IMR-90 (cell line): ENCODE measurements at regions not wholly inside any gene's neighbourhood (a gene's known extent, or its start where the extent isn't known, plus 50 kb on each side); places are given as distances from the start of the nearest gene placed in this dataset.

Source experiments
- ATAC-seq: fragments of 200-7000 bp; cut with Tn5 transposase; 2 replicates; pipeline ENCODE4 v1.9.1; 2020; ENCODE audit warnings: low read depth, mild to moderate bottlenecking, moderate library complexity
- BruUV-seq: library from RNA; stranded (reverse); fragments of 400-500 nt; replicated peaks from 2 replicates; lab custom pipeline; 2021; lab: Mats Ljungman, UMichigan
- CTCF ChIA-PET: fragments of 300-600 bp; formaldehyde crosslinking; extraction: SDS; loops from one replicate; lab custom pipeline; 2021; ENCODE audit warnings: antibody characterized with exemption; lab: Yijun Ruan, JAX
- POLR2A ChIA-PET: fragments of 300-600 bp; sonication (Branson Sonifier 250); formaldehyde crosslinking; loops from one replicate; lab custom pipeline; 2022; ENCODE audit warnings: antibody characterized with exemption; ENCODE audit not compliant: unreplicated experiment; lab: Charles Lee
- DNase-seq: peaks from one replicate; pipeline ENCODE4 v3.0.0; 2013
- H2AFZ ChIP-seq: replicated peaks from 2 replicates; pipeline ENCODE3; 2013; ENCODE audit warnings: low read length, mild to moderate bottlenecking; ENCODE audit not compliant: poor library complexity
- H2AK5ac ChIP-seq: 2 replicates; pipeline ENCODE4 v1.6.1; 2013; ENCODE audit warnings: low read depth, low read length, inconsistent platforms
- H2AK9ac ChIP-seq: replicated peaks from 2 replicates; pipeline ENCODE3; 2013; ENCODE audit warnings: mild to moderate bottlenecking, low read depth, low read length, moderate library complexity; ENCODE audit not compliant: poor library complexity
- H2BK120ac ChIP-seq: 2 replicates; pipeline ENCODE4 v1.6.1; 2013; ENCODE audit warnings: low read depth, low read length, inconsistent platforms
- H2BK15ac ChIP-seq: 3 replicates; pipeline ENCODE4 v1.6.1; 2013; ENCODE audit warnings: low read depth, low read length, inconsistent platforms
- H2BK20ac ChIP-seq: 2 replicates; pipeline ENCODE4 v1.6.1; 2013; ENCODE audit warnings: low read depth, mild to moderate bottlenecking, inconsistent platforms, low read length, moderate library complexity
- H2BK5ac ChIP-seq: 2 replicates; pipeline ENCODE4 v1.6.1; 2013; ENCODE audit warnings: mild to moderate bottlenecking, low read depth, low read length, inconsistent platforms; ENCODE audit not compliant: poor library complexity, severe bottlenecking
- H3K14ac ChIP-seq: replicated peaks from 2 replicates; pipeline ENCODE4 v1.6.1; 2013; ENCODE audit warnings: low read depth, low read length, inconsistent platforms
- H3K18ac ChIP-seq: 2 replicates; pipeline ENCODE4 v1.6.1; 2013; ENCODE audit warnings: low read depth, low read length, control low read depth
- H3K23ac ChIP-seq: 2 replicates; pipeline ENCODE4 v1.6.1; 2013; ENCODE audit warnings: low read depth, low read length, inconsistent platforms
- H3K27ac ChIP-seq: 2 replicates; pipeline ENCODE4 v1.5.1; 2013; ENCODE audit warnings: mild to moderate bottlenecking, control low read depth, low read length; ENCODE audit not compliant: insufficient read depth
- H3K27me3 ChIP-seq: 2 replicates; pipeline ENCODE4 v1.6.1; 2013; ENCODE audit warnings: low read length; ENCODE audit not compliant: control insufficient read depth, insufficient read depth
- H3K36me3 ChIP-seq: 2 replicates; pipeline ENCODE4 v1.6.1; 2013; ENCODE audit warnings: low read length, mixed read lengths; ENCODE audit not compliant: control insufficient read depth, insufficient read depth
- H3K4ac ChIP-seq: 2 replicates; pipeline ENCODE4 v1.6.1; 2013; ENCODE audit warnings: low read depth, low read length, inconsistent platforms
- H3K4me1 ChIP-seq: 2 replicates; pipeline ENCODE4 v1.6.1; 2013; ENCODE audit warnings: low read length, mixed read lengths; ENCODE audit not compliant: control insufficient read depth, insufficient read depth
- H3K4me2 ChIP-seq: 2 replicates; pipeline ENCODE4 v1.6.1; 2013; ENCODE audit warnings: low read depth, mild to moderate bottlenecking, control low read depth, low read length, moderate library complexity
- H3K4me3 ChIP-seq: 2 replicates; pipeline ENCODE4 v1.5.1; 2013; ENCODE audit warnings: low read depth, mild to moderate bottlenecking, control low read depth, low read length, moderate library complexity; ENCODE audit not compliant: insufficient read depth
- H3K56ac ChIP-seq: 2 replicates; pipeline ENCODE4 v1.6.1; 2013; ENCODE audit warnings: low read length, inconsistent platforms; ENCODE audit not compliant: insufficient read depth; ENCODE audit errors: extremely low read depth
- H3K79me1 ChIP-seq, 2 experiments: 2 replicates each; pipeline ENCODE4 v1.6.1; 2013; ENCODE audit warnings: low read length in 2 of 2, inconsistent platforms in 1 of 2, low read depth in 1 of 2
- H3K9ac ChIP-seq: 2 replicates; pipeline ENCODE4 v1.6.1; 2013; ENCODE audit warnings: low read depth, low read length, control low read depth
- H3K9me1 ChIP-seq: 2 replicates; pipeline ENCODE4 v1.6.1; 2013; ENCODE audit warnings: low read length, inconsistent platforms; ENCODE audit not compliant: insufficient read depth
- H3K9me3 ChIP-seq: 2 replicates; pipeline ENCODE4 v1.6.1; 2013; ENCODE audit warnings: low read length; ENCODE audit not compliant: control insufficient read depth, insufficient read depth
- H4K20me1 ChIP-seq: 2 replicates; pipeline ENCODE4 v1.6.1; 2013; ENCODE audit warnings: low read length, inconsistent platforms; ENCODE audit not compliant: insufficient read depth
- H4K5ac ChIP-seq: 2 replicates; pipeline ENCODE4 v1.6.1; 2013; ENCODE audit warnings: mild to moderate bottlenecking, low read depth, low read length, control low read depth
- H4K8ac ChIP-seq, 2 experiments: 2 replicates each; pipeline ENCODE4 v1.6.1; 2013; ENCODE audit warnings: low read depth in 2 of 2, low read length in 2 of 2, control low read depth in 1 of 2, inconsistent platforms in 1 of 2
- H4K91ac ChIP-seq: 2 replicates; pipeline ENCODE4 v1.6.1; 2013; ENCODE audit warnings: low read depth, low read length, inconsistent platforms; ENCODE audit not compliant: insufficient read depth
- MAFK ChIP-seq: IDR thresholded peaks from 2 replicates; pipeline ENCODE4 v1.6.1; 2012; ENCODE audit warnings: low read depth, low read length, improper control_type of control experiment
- MAZ ChIP-seq: IDR thresholded peaks from 2 replicates; pipeline ENCODE4 v1.6.1; 2012; ENCODE audit warnings: low read depth, mild to moderate bottlenecking, low read length, improper control_type of control experiment, moderate library complexity, borderline replicate concordance
- WGBS, 2 experiments: methylation state at CpG; one replicate each; pipeline versions ENCODE4 v1.1.5 to v1.1.7; 2013; ENCODE audit warnings: missing lambda C conversion rate in 2 of 2; ENCODE audit not compliant: insufficient read length in 1 of 2; ENCODE audit errors: extremely low coverage in 2 of 2; 5-methylcytosine and 5-hydroxymethylcytosine counted together
- dilution Hi-C: fragments of 300-500 bp; cut with HindIII; formaldehyde crosslinking; loops from one replicate; pipeline ENCODE4 v1.14.3; 2018; ENCODE audit warnings: low sequenced_read_pairs; ENCODE audit not compliant: unreplicated experiment
- in situ Hi-C: fragments of 300-500 bp; cut with MboI; formaldehyde crosslinking; loops from 3 replicates; pipeline ENCODE4 v1.14.3; 2019; ENCODE audit warnings: low sequenced_read_pairs, inconsistent platforms, mixed read lengths
- intact Hi-C: fragments of 100-400 bp; cut with micrococcal nuclease; formaldehyde crosslinking; loops from 2 replicates; pipeline ENCODE4 v1.10.0; 2022

DNA sequence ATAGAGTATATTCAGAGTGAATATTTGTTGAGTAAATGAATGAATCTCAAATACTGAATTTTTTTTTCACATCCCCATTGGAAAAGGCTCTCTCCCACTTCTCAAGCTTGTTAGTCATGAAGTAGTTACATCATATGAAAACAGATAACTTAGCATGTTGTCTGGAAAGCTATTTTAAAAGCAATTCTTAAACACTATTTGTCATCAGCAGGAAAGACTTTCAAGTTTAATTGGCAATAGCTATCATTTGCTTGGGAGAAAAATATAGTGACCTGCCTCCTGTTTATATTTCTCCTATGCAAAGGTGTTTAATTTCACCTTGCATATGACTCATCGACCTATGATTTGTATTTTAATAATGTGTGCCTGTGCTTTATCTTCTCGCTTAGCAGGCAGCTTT, 499.8 kb upstream of the GRIA1 start:
- dilution Hi-C loops, result no loop called here

More for the DNA sequence above, 499.8 kb upstream of the GRIA1 start:
- no TSS peak for BruUV-seq
- Histone ChIP-seq H3K14ac (no peak overlapping the region), H2AK5ac (no peak overlapping the region), H2BK120ac (no peak overlapping the region), H4K5ac (no peak overlapping the region), H4K91ac (no peak overlapping the region), H3K23ac (no peak overlapping the region), H2BK20ac (no peak overlapping the region), H3K56ac (no peak overlapping the region), H3K4me3 (no peak overlapping the region), H3K18ac (no peak overlapping the region), H3K4me1 (no peaks in the 10 kb centered on the region), H4K20me1 (no peaks in the 10 kb centered on the region), H3K27me3 (no peaks in the 10 kb centered on the region), H4K8ac (no peak overlapping the region), H2BK15ac (no peak overlapping the region), H3K4me2 (no peak overlapping the region), H3K36me3 (no peaks in the 10 kb centered on the region), H2AFZ (no peak overlapping the region), H2AK9ac (no peak overlapping the region), H2BK5ac (no peak overlapping the region), H3K4ac (no peak overlapping the region), H3K9ac (no peak overlapping the region), H3K79me1 (no peaks in the 10 kb centered on the region), H3K27ac (no peak overlapping the region), H3K9me1 (no peaks in the 10 kb centered on the region), H3K9me3 (peaks cover 6% of the 10 kb centered on the region)
- WGBS, 2 experiments, result no CpG with 5 or more reads among the region's 2 CpGs
- in situ Hi-C loops (no loop called here), intact Hi-C loops (no loop called here)
- ChIA-PET CTCF (no interaction called here), POLR2A (no interaction called here)
- ATAC-seq, result no peak
- DNase-seq, result no peak
- TF ChIP-seq MAZ (no peak), MAFK (no peak)
